Transverse colon (tissue), 4 donors: ENCODE measurements at regions not wholly inside any gene's neighbourhood (a gene's known extent, or its start where the extent isn't known, plus 50 kb on each side); places are given as distances from the start of the nearest gene placed in this dataset.

Source experiments
- CTCF ChIP-seq, 5 experiments: fragments of 200-600 bp in 3 of 5; fragments of 450-650 bp in 2 of 5; sonication (generic) in 3 of 5; IDR thresholded peaks; 1 replicate in 2 of 5; 2 replicates in 3 of 5; pipeline ENCODE4 v1.5.1; 2016 to 2017; ENCODE audit warnings: antibody characterized with exemption in 5 of 5, inconsistent platforms in 3 of 5, mild to moderate bottlenecking in 2 of 5, moderate library complexity in 1 of 5
- EP300 ChIP-seq: sonication (generic); formaldehyde crosslinking; IDR thresholded peaks from one replicate; pipeline ENCODE4 v1.6.1; 2017; ENCODE audit warnings: antibody characterized with exemption, low read depth
- POLR2A ChIP-seq: fragments of 450-650 bp; IDR thresholded peaks from one replicate; pipeline ENCODE4 v1.6.1; 2016; ENCODE audit warnings: antibody characterized with exemption, mild to moderate bottlenecking, moderate library complexity
- POLR2AphosphoS5 ChIP-seq, 3 donors: sonication (generic); formaldehyde crosslinking; IDR thresholded peaks; one replicate each; pipeline ENCODE4 v1.6.1; 2016; ENCODE audit warnings: antibody characterized with exemption in 3 of 3

GRCh38 chr5:56291661-56292374 is 58.7 kb upstream of the ANKRD55 start:
- TF ChIP-seq CTCF (IDR thresholded peaks at IDR 0.05) (no peak), POLR2A (no peak), POLR2AphosphoS5 (IDR thresholded peaks at IDR 0.05) (no peak), EP300 (no peak)
